ENCODE measurements at regions not wholly inside any gene's neighbourhood (a gene's known extent, or its start where the extent isn't known, plus 50 kb on each side); places are given as distances from the start of the nearest gene placed in this dataset.

DNA sequence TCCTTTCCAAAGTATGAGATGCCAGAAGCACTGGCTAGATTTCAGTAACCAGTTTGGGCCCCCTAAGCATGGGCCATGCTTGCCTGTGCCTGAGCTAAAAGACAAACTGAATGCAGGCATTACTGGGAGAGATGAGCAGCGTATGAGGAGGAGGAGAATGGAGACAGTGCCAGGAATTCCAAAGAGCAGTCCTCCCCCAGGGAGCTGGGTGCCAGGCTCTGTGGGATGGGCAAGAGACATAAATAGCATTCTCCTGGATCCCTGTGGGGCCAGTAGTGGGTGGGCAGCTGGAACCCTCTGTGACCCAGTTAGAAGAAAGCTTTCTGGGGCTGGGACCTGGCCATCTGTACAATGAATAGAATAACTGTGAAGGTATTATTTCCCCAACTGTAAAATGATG, 235.6 kb downstream of the KCNA4 start:
- Histone ChIP-seq H3K9me3 (ENCODE audit: control insufficient read depth, insufficient read depth, low read length) (no peaks in the 10 kb centered on the region), H3K36me3 (ENCODE audit: control insufficient read depth, insufficient read depth, low read length) (no peaks in the 10 kb centered on the region), H3K27me3 (ENCODE audit: control insufficient read depth, insufficient read depth, low read length) (no peaks in the 10 kb centered on the region), H3K4me1 (ENCODE audit: control insufficient read depth, insufficient read depth, low read length) (no peaks in the 10 kb centered on the region), H3K9ac (ENCODE audit: low read depth, low read length) (no peak overlapping the region), H3K4me3 (ENCODE audit: low read depth, low read length) (no peak overlapping the region)

- no peaks in the 10 kb centered on the region for H3K27me3 ChIP-seq (ENCODE audit: control insufficient read depth, insufficient read depth, low read length)
- no peaks in the 10 kb centered on the region for H3K36me3 ChIP-seq (ENCODE audit: control insufficient read depth, insufficient read depth, low read length)
- no peak overlapping the region for H3K9ac ChIP-seq (ENCODE audit: low read depth, low read length)
- no peaks in the 10 kb centered on the region for H3K4me1 ChIP-seq (ENCODE audit: control insufficient read depth, insufficient read depth, low read length)
- no peak overlapping the region for H3K4me3 ChIP-seq (ENCODE audit: low read depth, low read length)
- no peaks in the 10 kb centered on the region for H3K9me3 ChIP-seq (ENCODE audit: control insufficient read depth, insufficient read depth, low read length)
Observed at GRCh38 chr11:29780756-29781155, 236.1 kb downstream of the KCNA4 start.

GRCh38 chr11:29773656-29774264, 243.1 kb downstream of the KCNA4 start:
- no peaks in the 10 kb centered on the region for H3K36me3 ChIP-seq (ENCODE audit: control insufficient read depth, insufficient read depth, low read length)

GRCh38 chr11:29756871-29757270, 260.0 kb downstream of the KCNA4 start:
- no peaks in the 10 kb centered on the region for H3K36me3 ChIP-seq (ENCODE audit: control insufficient read depth, insufficient read depth, low read length)
- no peak overlapping the region for H3K4me3 ChIP-seq (ENCODE audit: low read depth, low read length)
- no peak overlapping the region for H3K9ac ChIP-seq (ENCODE audit: low read depth, low read length)
- no peaks in the 10 kb centered on the region for H3K4me1 ChIP-seq (ENCODE audit: control insufficient read depth, insufficient read depth, low read length)
- no peaks in the 10 kb centered on the region for H3K27me3 ChIP-seq (ENCODE audit: control insufficient read depth, insufficient read depth, low read length)
- no peaks in the 10 kb centered on the region for H3K9me3 ChIP-seq (ENCODE audit: control insufficient read depth, insufficient read depth, low read length)

More at GRCh38 chr11:29773656-29774264, 243.1 kb downstream of the KCNA4 start:
- H3K27me3 ChIP-seq (ENCODE audit: control insufficient read depth, insufficient read depth, low read length), result no peaks in the 10 kb centered on the region
- H3K4me3 ChIP-seq (ENCODE audit: low read depth, low read length), result no peak overlapping the region
- no peaks in the 10 kb centered on the region for H3K4me1 ChIP-seq (ENCODE audit: control insufficient read depth, insufficient read depth, low read length)
- H3K9me3 ChIP-seq (ENCODE audit: control insufficient read depth, insufficient read depth, low read length), result no peaks in the 10 kb centered on the region
- no peak overlapping the region for H3K9ac ChIP-seq (ENCODE audit: low read depth, low read length)

GRCh38 chr11:29755474-29755873, 261.4 kb downstream of the KCNA4 start:
- Histone ChIP-seq H3K9ac (ENCODE audit: low read depth, low read length) (no peak overlapping the region), H3K9me3 (ENCODE audit: control insufficient read depth, insufficient read depth, low read length) (no peaks in the 10 kb centered on the region), H3K4me1 (ENCODE audit: control insufficient read depth, insufficient read depth, low read length) (no peaks in the 10 kb centered on the region), H3K36me3 (ENCODE audit: control insufficient read depth, insufficient read depth, low read length) (no peaks in the 10 kb centered on the region), H3K27me3 (ENCODE audit: control insufficient read depth, insufficient read depth, low read length) (no peaks in the 10 kb centered on the region), H3K4me3 (ENCODE audit: low read depth, low read length) (no peak overlapping the region)

- H3K4me3 ChIP-seq (ENCODE audit: low read depth, low read length), result no peak overlapping the region
Observed at GRCh38 chr11:29751618-29752017, 265.2 kb downstream of the KCNA4 start.

DNA sequence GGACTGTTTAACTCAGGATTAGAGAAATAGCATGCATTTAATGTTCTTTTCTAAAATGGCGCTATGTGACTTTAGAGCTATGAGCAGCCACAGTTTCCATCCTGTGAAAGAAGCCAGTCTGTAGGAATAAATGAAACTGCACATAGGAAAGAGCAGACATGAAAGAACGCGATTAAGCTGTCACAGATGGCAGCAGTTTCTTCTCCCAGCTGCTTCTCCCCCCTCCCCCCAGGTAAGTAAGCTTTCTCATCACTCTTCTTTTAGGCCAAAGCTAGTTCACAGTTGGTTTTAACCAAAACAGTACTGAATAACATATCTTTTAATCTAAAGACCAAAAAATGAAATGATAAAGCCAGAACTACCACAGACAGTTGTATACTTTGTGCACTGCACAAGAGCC, 266.4 kb downstream of the KCNA4 start:
- H3K9ac ChIP-seq (ENCODE audit: low read depth, low read length), result no peak overlapping the region
- H3K4me3 ChIP-seq (ENCODE audit: low read depth, low read length), result no peak overlapping the region
- no peaks in the 10 kb centered on the region for H3K9me3 ChIP-seq (ENCODE audit: control insufficient read depth, insufficient read depth, low read length)
- no peaks in the 10 kb centered on the region for H3K4me1 ChIP-seq (ENCODE audit: control insufficient read depth, insufficient read depth, low read length)
- no peaks in the 10 kb centered on the region for H3K27me3 ChIP-seq (ENCODE audit: control insufficient read depth, insufficient read depth, low read length)
- no peaks in the 10 kb centered on the region for H3K36me3 ChIP-seq (ENCODE audit: control insufficient read depth, insufficient read depth, low read length)

More at GRCh38 chr11:29751618-29752017, 265.2 kb downstream of the KCNA4 start:
- Histone ChIP-seq H3K36me3 (ENCODE audit: control insufficient read depth, insufficient read depth, low read length) (no peaks in the 10 kb centered on the region), H3K4me1 (ENCODE audit: control insufficient read depth, insufficient read depth, low read length) (no peaks in the 10 kb centered on the region), H3K9me3 (ENCODE audit: control insufficient read depth, insufficient read depth, low read length) (no peaks in the 10 kb centered on the region), H3K27me3 (ENCODE audit: control insufficient read depth, insufficient read depth, low read length) (no peaks in the 10 kb centered on the region), H3K9ac (ENCODE audit: low read depth, low read length) (no peak overlapping the region)

GRCh38 chr11:29734287-29734686, 282.5 kb downstream of the KCNA4 start:
- Histone ChIP-seq H3K9ac (ENCODE audit: low read depth, low read length) (no peak overlapping the region), H3K36me3 (ENCODE audit: control insufficient read depth, insufficient read depth, low read length) (no peaks in the 10 kb centered on the region), H3K4me3 (ENCODE audit: low read depth, low read length) (no peak overlapping the region), H3K4me1 (ENCODE audit: control insufficient read depth, insufficient read depth, low read length) (no peaks in the 10 kb centered on the region), H3K9me3 (ENCODE audit: control insufficient read depth, insufficient read depth, low read length) (no peaks in the 10 kb centered on the region), H3K27me3 (ENCODE audit: control insufficient read depth, insufficient read depth, low read length) (no peaks in the 10 kb centered on the region)

DNA sequence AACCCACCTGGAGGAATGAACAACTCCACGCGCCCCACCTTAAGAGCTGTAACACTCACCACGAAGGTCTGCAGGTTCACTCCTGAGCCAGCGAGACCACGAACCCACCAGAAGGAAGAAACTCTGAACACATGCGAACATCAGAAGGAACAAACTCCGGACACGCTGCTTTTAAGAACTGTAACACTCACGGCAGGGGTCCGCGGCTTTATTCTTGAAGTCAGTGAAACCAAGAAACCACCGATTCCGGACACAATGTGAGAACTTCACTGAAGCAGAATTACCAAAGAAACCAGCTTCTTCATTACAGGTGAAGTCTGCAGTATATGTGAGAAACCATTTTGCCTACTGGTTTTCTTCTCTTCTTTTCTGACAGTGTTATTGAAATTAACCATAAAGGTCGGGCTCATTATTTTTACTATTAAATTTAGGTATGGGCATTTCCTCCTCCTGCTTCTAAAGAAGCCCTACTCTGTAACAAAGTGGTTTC, 303.0 kb downstream of the KCNA4 start:
- H3K27me3 ChIP-seq (ENCODE audit: control insufficient read depth, insufficient read depth, low read length), result no peaks in the 10 kb centered on the region
- H3K4me1 ChIP-seq (ENCODE audit: control insufficient read depth, insufficient read depth, low read length), result peaks cover 2% of the 10 kb centered on the region
- no peaks in the 10 kb centered on the region for H3K9me3 ChIP-seq (ENCODE audit: control insufficient read depth, insufficient read depth, low read length)

GRCh38 chr11:29712616-29713015, 304.2 kb downstream of the KCNA4 start:
- no peaks in the 10 kb centered on the region for H3K9me3 ChIP-seq (ENCODE audit: control insufficient read depth, insufficient read depth, low read length)
- H3K4me3 ChIP-seq (ENCODE audit: low read depth, low read length), result no peak overlapping the region
- H3K36me3 ChIP-seq (ENCODE audit: control insufficient read depth, insufficient read depth, low read length), result no peaks in the 10 kb centered on the region
- H3K9ac ChIP-seq (ENCODE audit: low read depth, low read length), result no peak overlapping the region
- peaks cover 2% of the 10 kb centered on the region for H3K4me1 ChIP-seq (ENCODE audit: control insufficient read depth, insufficient read depth, low read length)
- H3K27me3 ChIP-seq (ENCODE audit: control insufficient read depth, insufficient read depth, low read length), result no peaks in the 10 kb centered on the region

More for the DNA sequence above, 303.0 kb downstream of the KCNA4 start:
- Histone ChIP-seq H3K4me3 (ENCODE audit: low read depth, low read length) (no peak overlapping the region), H3K36me3 (ENCODE audit: control insufficient read depth, insufficient read depth, low read length) (no peaks in the 10 kb centered on the region), H3K9ac (ENCODE audit: low read depth, low read length) (no peak overlapping the region)

GRCh38 chr11:29707924-29708323, 308.9 kb downstream of the KCNA4 start:
- H3K9me3 ChIP-seq (ENCODE audit: control insufficient read depth, insufficient read depth, low read length), result no peaks in the 10 kb centered on the region
- H3K27me3 ChIP-seq (ENCODE audit: control insufficient read depth, insufficient read depth, low read length), result no peaks in the 10 kb centered on the region
- H3K4me1 ChIP-seq (ENCODE audit: control insufficient read depth, insufficient read depth, low read length), result no peaks in the 10 kb centered on the region
- H3K4me3 ChIP-seq (ENCODE audit: low read depth, low read length), result no peak overlapping the region
- no peak overlapping the region for H3K9ac ChIP-seq (ENCODE audit: low read depth, low read length)
- H3K36me3 ChIP-seq (ENCODE audit: control insufficient read depth, insufficient read depth, low read length), result no peaks in the 10 kb centered on the region

- Histone ChIP-seq H3K9ac (ENCODE audit: low read depth, low read length) (no peak overlapping the region), H3K9me3 (ENCODE audit: control insufficient read depth, insufficient read depth, low read length) (no peaks in the 10 kb centered on the region), H3K36me3 (ENCODE audit: control insufficient read depth, insufficient read depth, low read length) (no peaks in the 10 kb centered on the region), H3K4me3 (ENCODE audit: low read depth, low read length) (no peak overlapping the region), H3K27me3 (ENCODE audit: control insufficient read depth, insufficient read depth, low read length) (no peaks in the 10 kb centered on the region), H3K4me1 (ENCODE audit: control insufficient read depth, insufficient read depth, low read length) (no peaks in the 10 kb centered on the region)
Observed at GRCh38 chr11:29685361-29685760, 331.5 kb downstream of the KCNA4 start.

All from iPS-15b (cell line).